Psoas muscle (tissue), 7 donors: ENCODE measurements at regions not wholly inside any gene's neighbourhood (a gene's known extent, or its start where the extent isn't known, plus 50 kb on each side); places are given as distances from the start of the nearest gene placed in this dataset.

ENCODE experiments used
- ATAC-seq, 4 donors: fragments of 200-7000 bp; cut with Tn5 transposase; one replicate each; pipeline ENCODE4 v1.9.1; 2020; ENCODE audit warnings: moderate library complexity in 3 of 4, mild to moderate bottlenecking in 2 of 4
- DNase-seq, 2 donors: peaks; one replicate each; pipeline ENCODE4 v3.0.0-alpha.2; 2020
- H3K27ac ChIP-seq: fragments of 200-600 bp; one replicate; pipeline ENCODE4 v1.8.0; 2022
- H3K27me3 ChIP-seq, 3 donors: fragments of 200-600 bp in 1 of 3; one replicate each; pipeline versions ENCODE4 v1.6.1 to v1.8.0; 2013 to 2022; ENCODE audit warnings: low read length in 2 of 3, mild to moderate bottlenecking in 2 of 3, moderate library complexity in 1 of 3; ENCODE audit not compliant: insufficient read depth in 3 of 3
- H3K36me3 ChIP-seq, 2 donors: fragments of 200-600 bp in 1 of 2; one replicate each; pipeline versions ENCODE4 v1.6.1 to v1.8.0; 2013 to 2022; ENCODE audit warnings: low read depth in 1 of 2, mild to moderate bottlenecking in 1 of 2, moderate library complexity in 1 of 2; ENCODE audit not compliant: insufficient read depth in 1 of 2
- H3K4me1 ChIP-seq: fragments of 200-600 bp; one replicate; pipeline ENCODE4 v1.8.0; 2022
- H3K4me3 ChIP-seq: fragments of 200-600 bp; one replicate; pipeline ENCODE4 v1.8.0; 2022; ENCODE audit warnings: mild to moderate bottlenecking
- H3K9me3 ChIP-seq: fragments of 200-600 bp; one replicate; pipeline ENCODE4 v1.8.0; 2022
- WGBS, 3 donors: extraction: QIAGEN DNeasy Blood & Tissue Kit; methylation state at CpG; one replicate each; pipeline versions ENCODE4 v1.1.6 to v1.1.7; 2013; 5-methylcytosine and 5-hydroxymethylcytosine counted together
- intact Hi-C, 2 donors: fragments of 100-400 bp; cut with DNase I; formaldehyde crosslinking; loops; one replicate each; pipeline versions ENCODE4 v1.11.0 to v1.14.2; 2022
- TF ChIP-seq, protein P1 (sequence below): fragments of 200-600 bp; IDR thresholded peaks from one replicate; pipeline ENCODE4 v1.8.0; 2022; ENCODE audit warnings: antibody characterized with exemption
- donor health status: healthy with polysubstance abuse.
- donor health status: DM: no; HTN: no; CAD: no; lungs with moderate emphysema.
- donor health status: Bipolar disorder and iron deficiency.
- donor health status: healthy.
- donor health status: DM: yes; HTN: yes; CAD: no.
- donor health status: DM: no; HTN: no; CAD: no.
- donor health status: DM: yes; HTN: yes; CAD: no.

DNA sequence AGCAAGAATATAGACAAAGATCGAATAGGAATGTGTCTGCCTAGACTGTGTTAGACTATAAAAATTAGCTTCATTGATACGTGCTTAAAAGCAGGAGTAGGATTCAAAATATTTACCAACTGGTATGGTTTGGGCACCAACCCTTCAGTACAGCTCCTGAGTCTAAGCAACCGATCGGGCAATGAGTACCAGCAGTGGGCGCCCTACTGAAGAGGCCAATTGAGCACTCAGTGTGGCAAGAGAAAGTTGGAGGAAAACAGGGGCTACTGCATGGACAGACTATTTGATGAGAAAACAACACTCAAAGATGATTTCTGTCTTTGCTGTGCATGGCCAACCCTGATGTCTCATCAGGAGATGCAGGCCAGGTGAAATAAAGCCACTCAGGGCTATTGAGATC lies 176.0 kb upstream of the NWD2 start:
- Histone ChIP-seq H3K27me3 (no peaks in the 10 kb centered on the region), H3K27ac (no peak overlapping the region), H3K4me1 (no peaks in the 10 kb centered on the region), H3K9me3 (no peaks in the 10 kb centered on the region), H3K36me3 (no peaks in the 10 kb centered on the region), H3K4me3 (no peak overlapping the region)
- WGBS, 3 donors, result 35 to 43% (median 36%) methylated on average over 5 of the region's 5 CpGs
- TF ChIP-seq, protein P1, sequence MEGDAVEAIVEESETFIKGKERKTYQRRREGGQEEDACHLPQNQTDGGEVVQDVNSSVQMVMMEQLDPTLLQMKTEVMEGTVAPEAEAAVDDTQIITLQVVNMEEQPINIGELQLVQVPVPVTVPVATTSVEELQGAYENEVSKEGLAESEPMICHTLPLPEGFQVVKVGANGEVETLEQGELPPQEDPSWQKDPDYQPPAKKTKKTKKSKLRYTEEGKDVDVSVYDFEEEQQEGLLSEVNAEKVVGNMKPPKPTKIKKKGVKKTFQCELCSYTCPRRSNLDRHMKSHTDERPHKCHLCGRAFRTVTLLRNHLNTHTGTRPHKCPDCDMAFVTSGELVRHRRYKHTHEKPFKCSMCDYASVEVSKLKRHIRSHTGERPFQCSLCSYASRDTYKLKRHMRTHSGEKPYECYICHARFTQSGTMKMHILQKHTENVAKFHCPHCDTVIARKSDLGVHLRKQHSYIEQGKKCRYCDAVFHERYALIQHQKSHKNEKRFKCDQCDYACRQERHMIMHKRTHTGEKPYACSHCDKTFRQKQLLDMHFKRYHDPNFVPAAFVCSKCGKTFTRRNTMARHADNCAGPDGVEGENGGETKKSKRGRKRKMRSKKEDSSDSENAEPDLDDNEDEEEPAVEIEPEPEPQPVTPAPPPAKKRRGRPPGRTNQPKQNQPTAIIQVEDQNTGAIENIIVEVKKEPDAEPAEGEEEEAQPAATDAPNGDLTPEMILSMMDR, result no peak
- DNase-seq (no peak), ATAC-seq (no peak)
- intact Hi-C loops, result no loop called here

DNA sequence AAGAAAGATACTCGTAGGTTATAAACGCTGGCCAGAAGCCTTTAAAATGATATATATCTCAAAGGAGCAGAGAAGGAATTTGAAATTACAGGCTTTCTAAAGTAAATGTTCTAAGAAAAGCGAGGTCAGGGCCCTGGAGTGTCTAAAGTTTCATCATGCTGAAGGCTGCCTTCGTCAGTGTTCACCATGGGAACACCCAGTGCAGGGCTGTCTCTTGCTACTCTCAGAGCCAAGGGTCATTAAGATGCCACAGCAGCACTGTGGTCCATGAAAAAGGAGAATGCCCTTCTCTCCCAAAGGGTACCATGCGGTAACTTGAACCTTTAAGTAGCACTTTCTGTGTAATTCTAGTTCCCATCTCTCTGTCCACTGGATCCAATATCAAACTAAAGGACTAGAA lies 174.5 kb upstream of the NWD2 start:
- whole genome bisulfite sequencing, 3 donors, result 34 to 40% (median 36%) methylated on average over 5 of the region's 5 CpGs
- H3K36me3 ChIP-seq, result no peaks in the 10 kb centered on the region
- no peaks in the 10 kb centered on the region for H3K9me3 ChIP-seq
- ATAC-seq, result no peak
- DNase-seq, result no peak
- no peaks in the 10 kb centered on the region for H3K27me3 ChIP-seq
- no peak overlapping the region for H3K4me3 ChIP-seq
- no peaks in the 10 kb centered on the region for H3K4me1 ChIP-seq
- intact Hi-C loops, result no loop called here
- H3K27ac ChIP-seq, result no peak overlapping the region
- TF ChIP-seq, protein P1, result no peak

GRCh38 chr4:37071576-37071975 lies 173.0 kb upstream of the NWD2 start:
- H3K27me3 ChIP-seq, result no peaks in the 10 kb centered on the region
- ATAC-seq (no peak), DNase-seq (no peak)
- no peaks in the 10 kb centered on the region for H3K9me3 ChIP-seq
- 79 to 89% (median 84%) methylated on average over 3 of the region's 3 CpGs for WGBS, 3 donors
- H3K27ac ChIP-seq, result no peak overlapping the region
- TF ChIP-seq, protein P1, result no peak
- no peak overlapping the region for H3K4me3 ChIP-seq
- intact Hi-C loops, result no loop called here
- no peaks in the 10 kb centered on the region for H3K4me1 ChIP-seq
- no peaks in the 10 kb centered on the region for H3K36me3 ChIP-seq

DNA sequence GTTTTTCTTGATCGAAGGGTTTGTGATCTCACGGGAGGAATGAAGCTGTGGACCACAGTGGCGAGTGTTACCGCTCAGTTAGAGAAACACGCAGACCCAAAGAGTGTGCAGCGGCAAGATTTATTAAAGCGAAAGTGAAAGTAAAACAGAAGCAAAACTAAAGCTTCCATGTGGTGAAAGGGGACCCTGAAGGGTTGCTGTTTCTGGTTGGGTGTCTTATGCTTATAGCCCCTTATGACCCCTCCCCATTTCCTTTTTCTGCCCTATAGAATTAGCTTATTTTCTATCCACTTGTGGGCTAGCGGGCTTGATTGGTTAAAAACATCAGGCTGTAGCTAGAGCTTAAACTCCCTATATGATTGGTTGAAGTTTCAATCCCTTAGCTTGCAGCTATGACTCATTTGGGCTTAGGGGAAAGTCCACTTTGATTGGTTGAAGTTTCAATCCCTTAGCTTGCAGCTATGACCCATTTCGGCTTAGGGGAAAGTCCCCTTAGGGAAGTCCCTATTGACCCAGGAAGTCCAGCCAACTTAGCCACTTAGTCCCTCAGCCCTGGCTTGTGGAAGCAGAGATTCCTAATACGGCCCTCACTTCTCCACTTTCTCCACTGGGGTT lies 171.2 kb upstream of the NWD2 start:
- intact Hi-C loops, result no loop called here
- Histone ChIP-seq H3K36me3 (no peaks in the 10 kb centered on the region), H3K27ac (no peak overlapping the region), H3K4me3 (no peak overlapping the region), H3K27me3 (no peaks in the 10 kb centered on the region), H3K9me3 (no peaks in the 10 kb centered on the region), H3K4me1 (no peaks in the 10 kb centered on the region)
- TF ChIP-seq, protein P1, result no peak
- ATAC-seq, result no peak
- DNase-seq, result no peak
- WGBS, 3 donors, result 85 to 90% (median 89%) methylated on average over 10 of the region's 10 CpGs

GRCh38 chr4:37082912-37083311 lies 161.6 kb upstream of the NWD2 start:
- H3K36me3 ChIP-seq, result no peaks in the 10 kb centered on the region
- H3K27me3 ChIP-seq, result no peaks in the 10 kb centered on the region
- H3K9me3 ChIP-seq, result peaks cover 7% of the 10 kb centered on the region
- DNase-seq (no peak), ATAC-seq (no peak)
- intact Hi-C loops, result no loop called here
- TF ChIP-seq, protein P1, result no peak
- 83 to 95% (median 93%) methylated on average over 2 of the region's 2 CpGs for WGBS, 3 donors
- no peak overlapping the region for H3K4me3 ChIP-seq
- H3K4me1 ChIP-seq, result no peaks in the 10 kb centered on the region
- no peak overlapping the region for H3K27ac ChIP-seq
